K562 (cell line): ENCODE measurements at regions not wholly inside any gene's neighbourhood (a gene's known extent, or its start where the extent isn't known, plus 50 kb on each side); places are given as distances from the start of the nearest gene placed in this dataset.

Experiments used
- ATAC-seq: fragments of 200-7000 bp; cut with Tn5 transposase; 3 replicates; pipeline ENCODE4 v1.9.1; 2020; ENCODE audit warnings: moderate library complexity
- BruUV-seq: library from RNA; stranded (reverse); fragments of 400-500 nt; replicated peaks from 2 replicates; lab custom pipeline; 2021; lab: Mats Ljungman, UMichigan
- CTCF ChIA-PET: fragments of 300-600 bp; formaldehyde crosslinking; extraction: SDS; loops from one replicate; lab custom pipeline; 2021; ENCODE audit warnings: low intra/inter-chr PET ratio; lab: Yijun Ruan, JAX
- POLR2A ChIA-PET: fragments of 300-600, 350-650 bp; sonication (Branson Sonifier 250); formaldehyde crosslinking; extraction: SDS; loops from one replicate; lab custom pipeline; 2021; ENCODE audit warnings: antibody characterized with exemption, inconsistent platforms; lab: Yijun Ruan, JAX
- DNase-seq, 4 experiments: peaks; one replicate each; pipeline versions ENCODE4 v3.0.0 to v3.0.0-alpha.2; 2011 to 2018; ENCODE audit warnings: low spot score in 3 of 4, mixed read lengths in 3 of 4; ENCODE audit errors: extremely low read depth in 1 of 4
- FAIRE-seq: peaks from 2 replicates; lab custom pipeline; 2011; peaks lifted over from hg19 to GRCh38; lab: Jason Lieb, UNC
- H2AFZ ChIP-seq: 2 replicates; pipeline ENCODE4 v1.6.0; 2011; ENCODE audit warnings: low read depth, low read length, control low read depth, inconsistent platforms
- H3K27ac ChIP-seq: fragments of 200-600 bp; 3 replicates; pipeline ENCODE4 v1.8.0; 2011; ENCODE audit warnings: low read depth, mild to moderate bottlenecking, control low read depth, inconsistent platforms, low read length, moderate library complexity, mixed read lengths; ENCODE audit errors: extremely low read depth
- H3K27me3 ChIP-seq, 2 experiments: fragments of 300-600 bp in 1 of 2; 2 replicates in 1 of 2; 3 replicates in 1 of 2; pipeline versions ENCODE4 v1.6.0 to v1.8.0; 2011; ENCODE audit warnings: inconsistent platforms in 2 of 2, low read length in 2 of 2, mild to moderate bottlenecking in 1 of 2, mixed read lengths in 1 of 2, moderate library complexity in 1 of 2; ENCODE audit not compliant: control insufficient read depth in 2 of 2, insufficient read depth in 2 of 2
- H3K36me3 ChIP-seq: fragments of 300-600 bp; 3 replicates; pipeline ENCODE4 v1.8.0; 2011; ENCODE audit warnings: mild to moderate bottlenecking, low read length, inconsistent platforms; ENCODE audit not compliant: control insufficient read depth, insufficient read depth
- H3K4me1 ChIP-seq, 2 experiments: fragments of 200-600 bp in 1 of 2; replicated peaks in 1 of 2; 2 replicates in 1 of 2; 3 replicates in 1 of 2; pipeline versions ENCODE4 v1.5.1 to v1.8.0; 2011; ENCODE audit warnings: inconsistent platforms in 2 of 2, low read length in 2 of 2, mild to moderate bottlenecking in 1 of 2, mixed read lengths in 1 of 2, moderate library complexity in 1 of 2; ENCODE audit not compliant: control insufficient read depth in 2 of 2, insufficient read depth in 2 of 2
- H3K4me2 ChIP-seq: 2 replicates; pipeline ENCODE4 v1.6.1; 2011; ENCODE audit warnings: low read length, control low read depth, inconsistent platforms, mixed read lengths; ENCODE audit not compliant: insufficient read depth
- H3K4me3 ChIP-seq: fragments of 200-600 bp; sonication (generic), shearing (Covaris generic); 2 replicates; pipeline ENCODE4 v1.5.1; 2016; ENCODE audit warnings: control low read depth, inconsistent platforms
- H3K79me2 ChIP-seq: fragments of 200-600 bp; 3 replicates; pipeline ENCODE4 v1.8.0; 2011; ENCODE audit warnings: low read length, inconsistent platforms; ENCODE audit not compliant: control insufficient read depth, insufficient read depth
- H3K9ac ChIP-seq, 2 experiments: 2 replicates each; pipeline versions ENCODE4 v1.6.0 to v1.6.1; 2011; ENCODE audit warnings: low read depth in 2 of 2, low read length in 2 of 2, control low read depth in 1 of 2, inconsistent platforms in 1 of 2, mild to moderate bottlenecking in 1 of 2, mixed read lengths in 1 of 2; ENCODE audit not compliant: insufficient read depth in 1 of 2
- H3K9me1 ChIP-seq: one replicate; pipeline ENCODE4 v1.6.0; 2011; ENCODE audit warnings: inconsistent platforms, mild to moderate bottlenecking, low read length, moderate library complexity; ENCODE audit not compliant: control insufficient read depth, insufficient read depth
- H3K9me3 ChIP-seq: replicated peaks from 2 replicates; pipeline ENCODE4 v1.5.1; 2011; ENCODE audit warnings: low read depth, low read length, inconsistent platforms; ENCODE audit not compliant: control insufficient read depth, insufficient read depth
- H4K20me1 ChIP-seq: replicated peaks from 2 replicates; pipeline ENCODE4 v1.6.1; 2011; ENCODE audit warnings: low read length, inconsistent platforms, mixed read lengths; ENCODE audit not compliant: control insufficient read depth, insufficient read depth
- CBX1 ChIP-seq: sonication (generic); IDR thresholded peaks from 2 replicates; pipeline ENCODE4 v1.6.1; 2016; ENCODE audit warnings: antibody characterized with exemption, low read depth, mild to moderate bottlenecking
- CBX8 ChIP-seq: fragments of 200-600 bp; sonication (generic); IDR thresholded peaks from 2 replicates; pipeline ENCODE4 v1.6.1; 2012; ENCODE audit warnings: borderline replicate concordance, mixed run types, low read depth, mild to moderate bottlenecking, moderate library complexity, mixed read lengths, low read length, control low read depth, inconsistent platforms; ENCODE audit not compliant: poor library complexity, severe bottlenecking; ENCODE audit errors: extremely low read depth
- ETV1 ChIP-seq: fragments of 450-650 bp; conservative IDR thresholded peaks from 2 replicates; pipeline ENCODE4 v1.6.1; 2016; ENCODE audit warnings: missing genetic modification characterization, control low read depth, low read depth, missing compliant biosample characterization
- HCFC1 ChIP-seq: IDR thresholded peaks from 2 replicates; pipeline ENCODE4 v1.6.1; 2012; ENCODE audit warnings: low read depth, low read length, improper control_type of control experiment
- HNRNPH1 ChIP-seq: fragments of 200-400 bp; formaldehyde crosslinking; optimal IDR thresholded peaks from 2 replicates; pipeline ENCODE3; 2017; ENCODE audit warnings: low read depth, mild to moderate bottlenecking, low read length, moderate library complexity
- JUND ChIP-seq, 2 experiments: IDR thresholded peaks; 2 replicates in 1 of 2; 3 replicates in 1 of 2; pipeline ENCODE4 v1.6.1; 2011; ENCODE audit warnings: borderline replicate concordance in 2 of 2, low read depth in 2 of 2, low read length in 2 of 2, improper control_type of control experiment in 1 of 2, missing biosample characterization in 1 of 2, missing genetic modification characterization in 1 of 2, missing genetic modification reagents in 1 of 2
- NBN ChIP-seq: fragments of 450-650 bp; IDR thresholded peaks from 2 replicates; pipeline ENCODE4 v1.6.1; 2016; ENCODE audit warnings: low read depth, mild to moderate bottlenecking
- NCOA1 ChIP-seq: fragments of 450-650 bp; IDR thresholded peaks from 2 replicates; pipeline ENCODE4 v1.6.1; 2016; ENCODE audit warnings: low read depth
- PHF20 ChIP-seq: fragments of 450-650 bp; IDR thresholded peaks from 2 replicates; pipeline ENCODE4 v1.6.1; 2018; ENCODE audit not compliant: partially characterized antibody
- RBFOX2 ChIP-seq: fragments of 200-400 bp; formaldehyde crosslinking; IDR thresholded peaks from 2 replicates; pipeline ENCODE4 v1.6.1; 2017; ENCODE audit warnings: low read depth, mild to moderate bottlenecking, low read length, moderate library complexity
- ZFX ChIP-seq: sonication (generic); formaldehyde crosslinking; IDR thresholded peaks from 2 replicates; pipeline ENCODE4 v1.8.0; 2022; ENCODE audit warnings: mild to moderate bottlenecking, missing genetic modification reagents, moderate library complexity
- ZNF197 ChIP-seq: fragments of 200-800 bp; sonication (Bioruptor generic); IDR thresholded peaks from 2 replicates; pipeline ENCODE4 v1.6.1; 2016; ENCODE audit warnings: low read depth, missing genetic modification characterization, missing compliant biosample characterization
- WGBS: fragments of 100-300 bp; shearing (Covaris generic); methylation state at CpG from one replicate; pipeline ENCODE4 v1.1.6; 2016; ENCODE audit warnings: low coverage, mixed read lengths; ENCODE audit not compliant: insufficient coverage; ENCODE audit errors: missing lambda C conversion rate; 5-methylcytosine and 5-hydroxymethylcytosine counted together
- in situ Hi-C: fragments of 300-500 bp; cut with MboI; formaldehyde crosslinking; loops from 4 replicates; pipeline ENCODE4 v1.15.0; 2018; ENCODE audit warnings: inconsistent platforms, mixed read lengths
- intact Hi-C: fragments of 100-400 bp; cut with micrococcal nuclease; formaldehyde crosslinking; loops from 2 replicates; pipeline ENCODE4 v1.14.2; 2022
- TF ChIP-seq, protein P1 (sequence below): fragments of 450-650 bp; IDR thresholded peaks from 2 replicates; pipeline ENCODE4 v1.6.1; 2016; ENCODE audit warnings: mild to moderate bottlenecking, moderate library complexity

DNA sequence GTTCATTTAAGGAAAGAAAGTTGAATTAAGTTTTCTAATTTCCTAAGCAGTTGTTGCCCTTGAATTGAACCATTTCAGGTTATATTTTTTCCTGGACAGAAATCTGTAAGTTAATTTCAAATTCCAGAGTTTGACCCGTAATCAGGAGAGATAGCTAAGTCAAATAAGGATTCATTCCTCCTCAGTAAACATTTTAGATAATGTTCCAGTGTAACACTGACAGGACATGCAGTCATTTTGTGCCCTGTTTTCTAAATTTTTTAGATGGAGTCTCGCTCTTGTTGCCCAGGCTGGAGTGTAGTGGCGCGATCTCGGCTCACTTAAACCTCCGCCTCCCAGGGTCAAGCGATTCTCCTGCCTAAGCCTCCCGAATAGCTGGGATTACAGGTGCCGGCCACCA, 371.7 kb downstream of the DIPK2A start:
- Histone ChIP-seq H3K79me2 (no peaks in the 10 kb centered on the region), H3K9me1 (no peaks in the 10 kb centered on the region), H3K4me1 (no peaks in the 10 kb centered on the region), H2AFZ (no peak overlapping the region), H4K20me1 (no peaks in the 10 kb centered on the region), H3K27me3 (no peaks in the 10 kb centered on the region), H3K9ac (no peak overlapping the region), H3K9me3 (no peaks in the 10 kb centered on the region), H3K36me3 (no peaks in the 10 kb centered on the region), H3K4me3 (no peak overlapping the region), H3K27ac (no peak overlapping the region), H3K4me2 (no peak overlapping the region)
- DNase-seq: no peak
- POLR2A ChIA-PET: no interaction called here
- intact Hi-C loops: no loop called here
- CTCF ChIA-PET: no interaction called here
- WGBS: 2% methylated on average over 8 of the region's 9 CpGs
- no peak for ATAC-seq
- no peak for FAIRE-seq
- in situ Hi-C loops: no loop called here
- BruUV-seq: no TSS peak
- TF ChIP-seq RBFOX2 (no peak), NCOA1 (no peak), ZNF197 (CRISPR knock-in tag) (no peak), PHF20 (no peak), ETV1 (tag) (no peak), NBN (no peak), HNRNPH1 (no peak), CBX8 (no peak), JUND (IDR thresholded peaks at IDR 0.05; ENCODE audit: borderline replicate concordance, low read depth, low read length) (no peak), JUND (tag; IDR thresholded peaks at IDR 0.05; ENCODE audit: borderline replicate concordance, low read depth, low read length) (no peak), HCFC1 (no peak), CBX1 (no peak), ZFX (CRISPR knock-in tag) (no peak)
- TF ChIP-seq, protein P1, sequence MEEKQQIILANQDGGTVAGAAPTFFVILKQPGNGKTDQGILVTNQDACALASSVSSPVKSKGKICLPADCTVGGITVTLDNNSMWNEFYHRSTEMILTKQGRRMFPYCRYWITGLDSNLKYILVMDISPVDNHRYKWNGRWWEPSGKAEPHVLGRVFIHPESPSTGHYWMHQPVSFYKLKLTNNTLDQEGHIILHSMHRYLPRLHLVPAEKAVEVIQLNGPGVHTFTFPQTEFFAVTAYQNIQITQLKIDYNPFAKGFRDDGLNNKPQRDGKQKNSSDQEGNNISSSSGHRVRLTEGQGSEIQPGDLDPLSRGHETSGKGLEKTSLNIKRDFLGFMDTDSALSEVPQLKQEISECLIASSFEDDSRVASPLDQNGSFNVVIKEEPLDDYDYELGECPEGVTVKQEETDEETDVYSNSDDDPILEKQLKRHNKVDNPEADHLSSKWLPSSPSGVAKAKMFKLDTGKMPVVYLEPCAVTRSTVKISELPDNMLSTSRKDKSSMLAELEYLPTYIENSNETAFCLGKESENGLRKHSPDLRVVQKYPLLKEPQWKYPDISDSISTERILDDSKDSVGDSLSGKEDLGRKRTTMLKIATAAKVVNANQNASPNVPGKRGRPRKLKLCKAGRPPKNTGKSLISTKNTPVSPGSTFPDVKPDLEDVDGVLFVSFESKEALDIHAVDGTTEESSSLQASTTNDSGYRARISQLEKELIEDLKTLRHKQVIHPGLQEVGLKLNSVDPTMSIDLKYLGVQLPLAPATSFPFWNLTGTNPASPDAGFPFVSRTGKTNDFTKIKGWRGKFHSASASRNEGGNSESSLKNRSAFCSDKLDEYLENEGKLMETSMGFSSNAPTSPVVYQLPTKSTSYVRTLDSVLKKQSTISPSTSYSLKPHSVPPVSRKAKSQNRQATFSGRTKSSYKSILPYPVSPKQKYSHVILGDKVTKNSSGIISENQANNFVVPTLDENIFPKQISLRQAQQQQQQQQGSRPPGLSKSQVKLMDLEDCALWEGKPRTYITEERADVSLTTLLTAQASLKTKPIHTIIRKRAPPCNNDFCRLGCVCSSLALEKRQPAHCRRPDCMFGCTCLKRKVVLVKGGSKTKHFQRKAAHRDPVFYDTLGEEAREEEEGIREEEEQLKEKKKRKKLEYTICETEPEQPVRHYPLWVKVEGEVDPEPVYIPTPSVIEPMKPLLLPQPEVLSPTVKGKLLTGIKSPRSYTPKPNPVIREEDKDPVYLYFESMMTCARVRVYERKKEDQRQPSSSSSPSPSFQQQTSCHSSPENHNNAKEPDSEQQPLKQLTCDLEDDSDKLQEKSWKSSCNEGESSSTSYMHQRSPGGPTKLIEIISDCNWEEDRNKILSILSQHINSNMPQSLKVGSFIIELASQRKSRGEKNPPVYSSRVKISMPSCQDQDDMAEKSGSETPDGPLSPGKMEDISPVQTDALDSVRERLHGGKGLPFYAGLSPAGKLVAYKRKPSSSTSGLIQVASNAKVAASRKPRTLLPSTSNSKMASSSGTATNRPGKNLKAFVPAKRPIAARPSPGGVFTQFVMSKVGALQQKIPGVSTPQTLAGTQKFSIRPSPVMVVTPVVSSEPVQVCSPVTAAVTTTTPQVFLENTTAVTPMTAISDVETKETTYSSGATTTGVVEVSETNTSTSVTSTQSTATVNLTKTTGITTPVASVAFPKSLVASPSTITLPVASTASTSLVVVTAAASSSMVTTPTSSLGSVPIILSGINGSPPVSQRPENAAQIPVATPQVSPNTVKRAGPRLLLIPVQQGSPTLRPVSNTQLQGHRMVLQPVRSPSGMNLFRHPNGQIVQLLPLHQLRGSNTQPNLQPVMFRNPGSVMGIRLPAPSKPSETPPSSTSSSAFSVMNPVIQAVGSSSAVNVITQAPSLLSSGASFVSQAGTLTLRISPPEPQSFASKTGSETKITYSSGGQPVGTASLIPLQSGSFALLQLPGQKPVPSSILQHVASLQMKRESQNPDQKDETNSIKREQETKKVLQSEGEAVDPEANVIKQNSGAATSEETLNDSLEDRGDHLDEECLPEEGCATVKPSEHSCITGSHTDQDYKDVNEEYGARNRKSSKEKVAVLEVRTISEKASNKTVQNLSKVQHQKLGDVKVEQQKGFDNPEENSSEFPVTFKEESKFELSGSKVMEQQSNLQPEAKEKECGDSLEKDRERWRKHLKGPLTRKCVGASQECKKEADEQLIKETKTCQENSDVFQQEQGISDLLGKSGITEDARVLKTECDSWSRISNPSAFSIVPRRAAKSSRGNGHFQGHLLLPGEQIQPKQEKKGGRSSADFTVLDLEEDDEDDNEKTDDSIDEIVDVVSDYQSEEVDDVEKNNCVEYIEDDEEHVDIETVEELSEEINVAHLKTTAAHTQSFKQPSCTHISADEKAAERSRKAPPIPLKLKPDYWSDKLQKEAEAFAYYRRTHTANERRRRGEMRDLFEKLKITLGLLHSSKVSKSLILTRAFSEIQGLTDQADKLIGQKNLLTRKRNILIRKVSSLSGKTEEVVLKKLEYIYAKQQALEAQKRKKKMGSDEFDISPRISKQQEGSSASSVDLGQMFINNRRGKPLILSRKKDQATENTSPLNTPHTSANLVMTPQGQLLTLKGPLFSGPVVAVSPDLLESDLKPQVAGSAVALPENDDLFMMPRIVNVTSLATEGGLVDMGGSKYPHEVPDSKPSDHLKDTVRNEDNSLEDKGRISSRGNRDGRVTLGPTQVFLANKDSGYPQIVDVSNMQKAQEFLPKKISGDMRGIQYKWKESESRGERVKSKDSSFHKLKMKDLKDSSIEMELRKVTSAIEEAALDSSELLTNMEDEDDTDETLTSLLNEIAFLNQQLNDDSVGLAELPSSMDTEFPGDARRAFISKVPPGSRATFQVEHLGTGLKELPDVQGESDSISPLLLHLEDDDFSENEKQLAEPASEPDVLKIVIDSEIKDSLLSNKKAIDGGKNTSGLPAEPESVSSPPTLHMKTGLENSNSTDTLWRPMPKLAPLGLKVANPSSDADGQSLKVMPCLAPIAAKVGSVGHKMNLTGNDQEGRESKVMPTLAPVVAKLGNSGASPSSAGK: no peak
